ENCODE measurements at regions not wholly inside any gene's neighbourhood (a gene's known extent, or its start where the extent isn't known, plus 50 kb on each side); places are given as distances from the start of the nearest gene placed in this dataset.

- H3K56ac ChIP-seq (ENCODE audit: extremely low read depth, insufficient read depth, low read length) = no peak overlapping the region
- intact Hi-C loops (cut with micrococcal nuclease) = no loop called here
- no peak overlapping the region for H3K4ac ChIP-seq (ENCODE audit: low read depth, low read length)
- H3K4me2 ChIP-seq (ENCODE audit: low read depth, low read length) = no peak overlapping the region
- in situ Hi-C loops (cut with MboI; ENCODE audit: low sequenced_read_pairs) = no loop called here
- H2BK15ac ChIP-seq (ENCODE audit: low read depth, low read length) = no peak overlapping the region
- no peak overlapping the region for H4K5ac ChIP-seq (ENCODE audit: low read depth, low read length)
- H3K18ac ChIP-seq (ENCODE audit: low read depth, low read length) = no peak overlapping the region
- BruUV-seq (replicated peaks) = no TSS peak
- TF ChIP-seq FOS (IDR thresholded peaks at IDR 0.05; ENCODE audit: low read depth, low read length) = no peak
- TF ChIP-seq MXI1 (IDR thresholded peaks at IDR 0.05; ENCODE audit: borderline replicate concordance, low read depth, low read length) = no peak
- no peak for TF ChIP-seq NFE2L2 (IDR thresholded peaks at IDR 0.05; ENCODE audit: low read depth, low read length)
- no peak for TF ChIP-seq BHLHE40 (IDR thresholded peaks at IDR 0.05; ENCODE audit: low read depth, low read length)
- TF ChIP-seq RCOR1 (IDR thresholded peaks at IDR 0.05; ENCODE audit: insufficient replicate concordance, low read length) = no peak
- no peak for TF ChIP-seq CEBPB (IDR thresholded peaks at IDR 0.05; ENCODE audit: low read depth, low read length)
- no peak for TF ChIP-seq RFX5 (IDR thresholded peaks at IDR 0.05; ENCODE audit: low read depth, low read length)
- TF ChIP-seq ELK1 (IDR thresholded peaks at IDR 0.05; ENCODE audit: borderline replicate concordance, low read depth, low read length) = no peak
- TF ChIP-seq RAD21 (IDR thresholded peaks at IDR 0.05; ENCODE audit: low read length) = no peak
- CTCF ChIA-PET = no interaction called here
- peaks cover 21% of the 10 kb centered on the region for H3K9me3 ChIP-seq (ENCODE audit: control insufficient read depth, insufficient read depth, low read length)
- POLR2A ChIA-PET (ENCODE audit: unreplicated experiment) = no interaction called here
- no peak overlapping the region for H4K8ac ChIP-seq (ENCODE audit: low read depth in 2 of 2, low read length in 2 of 2)
- no peak overlapping the region for H2AFZ ChIP-seq (replicated peaks; ENCODE audit: low read length, poor library complexity)
- H3K4me1 ChIP-seq (ENCODE audit: control insufficient read depth, insufficient read depth, low read length) = no peaks in the 10 kb centered on the region
- no peak overlapping the region for H3K14ac ChIP-seq (replicated peaks; ENCODE audit: low read depth, low read length)
- H3K4me3 ChIP-seq (ENCODE audit: insufficient read depth, low read depth, low read length) = no peak overlapping the region
- H2BK5ac ChIP-seq (ENCODE audit: low read depth, low read length, poor library complexity, severe bottlenecking) = no peak overlapping the region
- H3K23ac ChIP-seq (ENCODE audit: low read depth, low read length) = no peak overlapping the region
- no peaks in the 10 kb centered on the region for H3K36me3 ChIP-seq (ENCODE audit: control insufficient read depth, insufficient read depth, low read length)
- H2BK20ac ChIP-seq (ENCODE audit: low read depth, low read length) = no peak overlapping the region
- DNase-seq = no peak
- H3K9me1 ChIP-seq (ENCODE audit: insufficient read depth, low read length) = no peaks in the 10 kb centered on the region
- dilution Hi-C loops (cut with HindIII; ENCODE audit: low sequenced_read_pairs, unreplicated experiment) = no loop called here
- no peak overlapping the region for H2AK9ac ChIP-seq (replicated peaks; ENCODE audit: low read depth, low read length, poor library complexity)
- no peaks in the 10 kb centered on the region for H4K20me1 ChIP-seq (ENCODE audit: insufficient read depth, low read length)
- no peak overlapping the region for H2BK120ac ChIP-seq (ENCODE audit: low read depth, low read length)
- no peak for ATAC-seq (ENCODE audit: low read depth)
- H3K9ac ChIP-seq (ENCODE audit: low read depth, low read length) = no peak overlapping the region
- no peaks in the 10 kb centered on the region for H3K79me1 ChIP-seq (ENCODE audit: low read depth in 1 of 2, low read length in 2 of 2)
- H4K91ac ChIP-seq (ENCODE audit: insufficient read depth, low read depth, low read length) = no peak overlapping the region
- no peak overlapping the region for H3K27ac ChIP-seq (ENCODE audit: insufficient read depth, low read length)
- no peaks in the 10 kb centered on the region for H3K27me3 ChIP-seq (ENCODE audit: control insufficient read depth, insufficient read depth, low read length)
- H2AK5ac ChIP-seq (ENCODE audit: low read depth, low read length) = no peak overlapping the region
- WGBS, 2 experiments (ENCODE audit: extremely low coverage in 2 of 2, insufficient read length in 1 of 2) = 44% methylated on average over 4 of the region's 5 CpGs; no CpG with 5 or more reads in 1 of the 2 experiments
These were observed 291.6 kb upstream of the CDH4 start for GRCh38 chr20:60960500-60960899.
